ENCODE measurements at regions not wholly inside any gene's neighbourhood (a gene's known extent, or its start where the extent isn't known, plus 50 kb on each side); places are given as distances from the start of the nearest gene placed in this dataset.

DNA sequence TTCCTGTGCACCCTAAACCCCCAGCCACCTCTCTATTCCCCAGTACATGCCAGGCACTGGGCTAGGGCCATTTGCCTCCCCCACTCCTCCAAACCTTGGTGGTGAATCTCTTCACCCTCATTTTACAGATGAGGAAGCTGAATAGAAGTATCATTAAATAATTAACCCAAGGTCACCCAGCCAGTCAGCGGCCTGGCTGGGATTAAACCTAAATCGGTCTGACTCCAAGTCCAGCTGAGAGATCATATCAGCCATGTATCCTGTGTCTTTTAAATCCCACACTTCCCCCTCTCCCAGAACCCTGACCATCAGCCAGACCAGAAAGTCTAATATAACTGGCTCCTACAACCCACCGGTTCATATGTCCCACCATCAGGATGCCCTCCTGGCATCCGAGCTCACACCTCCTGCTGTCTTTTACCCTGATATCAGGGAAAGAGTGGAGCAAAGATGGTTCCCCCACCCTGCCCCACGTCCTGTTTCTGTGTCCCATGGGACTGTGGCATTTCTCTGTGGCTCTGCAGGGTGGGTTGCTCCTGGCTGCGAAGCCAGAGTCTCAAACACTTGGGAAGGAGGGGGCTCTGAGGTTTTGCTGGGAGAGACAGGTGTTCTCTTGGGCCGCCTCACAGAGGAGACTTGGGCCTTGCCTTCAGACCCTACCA is 145.3 kb downstream of the VEGFA start (continued):
- TF ChIP-seq, protein P1, sequence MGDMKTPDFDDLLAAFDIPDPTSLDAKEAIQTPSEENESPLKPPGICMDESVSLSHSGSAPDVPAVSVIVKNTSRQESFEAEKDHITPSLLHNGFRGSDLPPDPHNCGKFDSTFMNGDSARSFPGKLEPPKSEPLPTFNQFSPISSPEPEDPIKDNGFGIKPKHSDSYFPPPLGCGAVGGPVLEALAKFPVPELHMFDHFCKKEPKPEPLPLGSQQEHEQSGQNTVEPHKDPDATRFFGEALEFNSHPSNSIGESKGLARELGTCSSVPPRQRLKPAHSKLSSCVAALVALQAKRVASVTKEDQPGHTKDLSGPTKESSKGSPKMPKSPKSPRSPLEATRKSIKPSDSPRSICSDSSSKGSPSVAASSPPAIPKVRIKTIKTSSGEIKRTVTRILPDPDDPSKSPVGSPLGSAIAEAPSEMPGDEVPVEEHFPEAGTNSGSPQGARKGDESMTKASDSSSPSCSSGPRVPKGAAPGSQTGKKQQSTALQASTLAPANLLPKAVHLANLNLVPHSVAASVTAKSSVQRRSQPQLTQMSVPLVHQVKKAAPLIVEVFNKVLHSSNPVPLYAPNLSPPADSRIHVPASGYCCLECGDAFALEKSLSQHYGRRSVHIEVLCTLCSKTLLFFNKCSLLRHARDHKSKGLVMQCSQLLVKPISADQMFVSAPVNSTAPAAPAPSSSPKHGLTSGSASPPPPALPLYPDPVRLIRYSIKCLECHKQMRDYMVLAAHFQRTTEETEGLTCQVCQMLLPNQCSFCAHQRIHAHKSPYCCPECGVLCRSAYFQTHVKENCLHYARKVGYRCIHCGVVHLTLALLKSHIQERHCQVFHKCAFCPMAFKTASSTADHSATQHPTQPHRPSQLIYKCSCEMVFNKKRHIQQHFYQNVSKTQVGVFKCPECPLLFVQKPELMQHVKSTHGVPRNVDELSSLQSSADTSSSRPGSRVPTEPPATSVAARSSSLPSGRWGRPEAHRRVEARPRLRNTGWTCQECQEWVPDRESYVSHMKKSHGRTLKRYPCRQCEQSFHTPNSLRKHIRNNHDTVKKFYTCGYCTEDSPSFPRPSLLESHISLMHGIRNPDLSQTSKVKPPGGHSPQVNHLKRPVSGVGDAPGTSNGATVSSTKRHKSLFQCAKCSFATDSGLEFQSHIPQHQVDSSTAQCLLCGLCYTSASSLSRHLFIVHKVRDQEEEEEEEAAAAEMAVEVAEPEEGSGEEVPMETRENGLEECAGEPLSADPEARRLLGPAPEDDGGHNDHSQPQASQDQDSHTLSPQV (IDR thresholded peaks at IDR 0.05), result no peak
- no peak for TF ChIP-seq ASH2L (IDR thresholded peaks at IDR 0.05; ENCODE audit: borderline replicate concordance, low read depth)
- TF ChIP-seq NFYB (IDR thresholded peaks at IDR 0.05; ENCODE audit: insufficient read depth, low read depth, low read length), result no peak
- no peak for TF ChIP-seq SIX5 (IDR thresholded peaks at IDR 0.05; ENCODE audit: low read depth, low read length, severe bottlenecking)

DNA sequence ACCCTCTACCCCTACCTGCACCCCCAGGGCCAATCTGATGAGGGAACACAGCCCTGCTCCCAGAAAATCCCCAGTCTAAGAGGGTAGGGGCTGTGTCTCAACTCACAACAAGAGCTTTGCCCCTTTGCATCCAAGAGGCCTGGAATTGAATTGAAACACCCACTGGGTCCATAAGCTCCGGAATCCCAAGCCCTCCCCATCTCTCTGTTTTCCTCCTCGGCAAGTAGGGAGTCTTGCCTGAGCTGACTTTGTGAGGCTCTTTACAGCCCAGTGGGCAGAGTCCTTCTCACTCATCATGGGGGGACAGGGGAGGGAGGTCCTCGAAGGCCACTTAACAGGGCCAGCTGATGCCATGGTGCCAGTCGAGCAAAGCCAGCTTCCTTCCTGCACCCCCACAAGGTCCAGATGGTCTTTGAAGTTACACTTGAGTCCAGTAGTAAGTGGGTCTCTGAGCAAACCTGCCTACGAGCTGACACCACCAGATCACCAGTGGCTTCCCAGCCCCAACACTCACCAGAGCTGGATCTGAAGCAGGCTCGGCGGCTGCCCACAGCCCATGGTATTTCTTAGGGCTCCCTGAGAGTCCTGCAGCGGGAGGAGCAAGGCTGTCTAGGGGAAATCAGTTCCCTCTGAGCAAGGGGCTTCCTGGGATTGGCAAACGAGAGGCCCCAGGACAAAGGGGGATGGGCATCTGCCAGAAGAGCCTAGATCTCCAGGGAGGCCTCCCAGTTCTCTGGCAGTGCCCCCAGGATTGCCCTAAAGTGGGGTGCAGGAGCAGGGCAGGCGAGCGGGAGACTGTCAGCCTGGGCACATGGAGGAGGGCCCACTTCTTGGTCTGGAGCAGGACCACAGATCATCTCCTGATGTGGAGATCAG is 144.5 kb downstream of the VEGFA start:
- ChIA-PET SMC1A (ENCODE audit: uncharacterized antibody, unreplicated experiment) (interaction anchor here (0.8 to 1.6 kb wide), 7 partner anchors 10 to 86 kb away, joined by 3 to 6 read pairs (median 5); no protein-coding TSS in a partner anchor), POLR2A (interaction anchor here (0.6 to 0.9 kb wide), 2 partner anchors 31 to 51 kb away, joined by 3 read pairs; no protein-coding TSS in a partner anchor), CTCF (interaction anchor here (0.8 to 1.1 kb wide), 3 partner anchors 39 to 140 kb away, joined by 3 to 4 read pairs (median 3); no protein-coding TSS in a partner anchor), RAD21 (ENCODE audit: unreplicated experiment) (interaction anchor here (0.9 to 1.6 kb wide), 2 partner anchors 71 to 165 kb away, joined by 3 to 5 read pairs; no protein-coding TSS in a partner anchor)
- H2AFZ ChIP-seq (ENCODE audit: control insufficient read depth, low read depth, low read length), result no peak overlapping the region
- no peaks in the 10 kb centered on the region for H3K36me3 ChIP-seq (ENCODE audit: control insufficient read depth in 2 of 2, insufficient read depth in 2 of 2, low read length in 1 of 2)
- in situ Hi-C loops (cut with MboI), result no loop called here
- no peaks in the 10 kb centered on the region for H3K27me3 ChIP-seq (replicated peaks in 1 of 2; ENCODE audit: control insufficient read depth in 2 of 2, insufficient read depth in 2 of 2, low read length in 1 of 2)
- H3K27ac ChIP-seq (ENCODE audit: control insufficient read depth, insufficient read depth), result no peak overlapping the region
- no peaks in the 10 kb centered on the region for H4K20me1 ChIP-seq (ENCODE audit: control insufficient read depth, insufficient read depth)
- no peak overlapping the region for H3K9ac ChIP-seq (ENCODE audit: control insufficient read depth, insufficient read depth, low read length)
- intact Hi-C loops (cut with micrococcal nuclease; ENCODE audit: unreplicated experiment), result no loop called here
- no peaks in the 10 kb centered on the region for H3K79me2 ChIP-seq (ENCODE audit: control insufficient read depth, insufficient read depth, low read length)
- ATAC-seq (no peak), FAIRE-seq (no peak), DNase-seq (ENCODE audit: low read depth, low spot score) (no peak)
- WGBS (ENCODE audit: insufficient coverage, insufficient replicate concordance, low lambda C conversion rate, missing lambda C conversion rate), result 45% methylated on average over 11 of the region's 11 CpGs
- no peak overlapping the region for H3K4me3 ChIP-seq
- BruUV-seq (replicated peaks), result no TSS peak
- H3K4me2 ChIP-seq (ENCODE audit: control insufficient read depth, insufficient read depth), result no peak overlapping the region
- H3K9me3 ChIP-seq (replicated peaks; ENCODE audit: control insufficient read depth, insufficient read depth, low read length), result no peaks in the 10 kb centered on the region
- no peaks in the 10 kb centered on the region for H3K4me1 ChIP-seq (ENCODE audit: control insufficient read depth, insufficient read depth, low read length)
- no peak for TF ChIP-seq SREBF1 (IDR thresholded peaks at IDR 0.05; ENCODE audit: low read length)
- no peak for TF ChIP-seq MTA3 (IDR thresholded peaks at IDR 0.05; ENCODE audit: borderline replicate concordance, low read length)
- no peak for TF ChIP-seq BMI1 (IDR thresholded peaks at IDR 0.05; ENCODE audit: borderline replicate concordance)
- TF ChIP-seq ZNF217 (IDR thresholded peaks at IDR 0.05), result no peak
- TF ChIP-seq JUNB (IDR thresholded peaks at IDR 0.05), result no peak
- TF ChIP-seq SRF (IDR thresholded peaks at IDR 0.05; ENCODE audit: low read depth in 2 of 2, low read length in 2 of 2), result no peak
- no peak for TF ChIP-seq GABPA (IDR thresholded peaks at IDR 0.05; ENCODE audit: low read depth)
- no peak for TF ChIP-seq FOS (IDR thresholded peaks at IDR 0.05; ENCODE audit: borderline replicate concordance, extremely low read depth, insufficient read length)
- no peak for TF ChIP-seq ZBED1 (IDR thresholded peaks at IDR 0.05; ENCODE audit: borderline replicate concordance)
- TF ChIP-seq ESRRA (IDR thresholded peaks at IDR 0.05; ENCODE audit: low read length), result no peak
- TF ChIP-seq SMAD5 (IDR thresholded peaks at IDR 0.05; ENCODE audit: low read depth), result no peak
- TF ChIP-seq, protein P2, sequence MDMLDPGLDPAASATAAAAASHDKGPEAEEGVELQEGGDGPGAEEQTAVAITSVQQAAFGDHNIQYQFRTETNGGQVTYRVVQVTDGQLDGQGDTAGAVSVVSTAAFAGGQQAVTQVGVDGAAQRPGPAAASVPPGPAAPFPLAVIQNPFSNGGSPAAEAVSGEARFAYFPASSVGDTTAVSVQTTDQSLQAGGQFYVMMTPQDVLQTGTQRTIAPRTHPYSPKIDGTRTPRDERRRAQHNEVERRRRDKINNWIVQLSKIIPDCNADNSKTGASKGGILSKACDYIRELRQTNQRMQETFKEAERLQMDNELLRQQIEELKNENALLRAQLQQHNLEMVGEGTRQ (IDR thresholded peaks at IDR 0.05; ENCODE audit: borderline replicate concordance, low read depth, low read length), result no peak
